ENCODE measurements at regions not wholly inside any gene's neighbourhood (a gene's known extent, or its start where the extent isn't known, plus 50 kb on each side); places are given as distances from the start of the nearest gene placed in this dataset.
"Not testable (repeated sequence)": the region's sequence is repeated elsewhere in the genome, so short reads cannot be mapped to it uniquely, and the experiment has no call there.

DNA sequence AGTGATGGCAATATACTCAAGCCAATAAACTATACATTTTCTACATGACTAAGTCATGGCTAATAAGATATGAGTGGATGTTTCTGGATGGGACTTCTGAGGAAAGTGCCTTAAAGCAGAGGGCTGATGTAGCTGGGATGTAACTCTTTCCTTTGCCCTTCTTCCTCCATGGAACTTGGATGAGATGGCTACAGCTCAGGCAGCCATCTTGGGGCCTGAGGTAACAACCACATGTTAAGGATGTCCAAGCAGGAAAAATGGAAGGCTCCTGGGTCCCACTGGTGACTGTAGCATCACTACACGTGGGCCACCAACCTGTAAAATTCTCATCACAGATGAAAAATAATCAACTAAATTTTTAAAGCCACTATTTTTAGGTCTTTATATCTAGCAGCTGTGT is 54.4 kb upstream of the GRIP1 start:
- no peak for DNase-seq (ENCODE audit: low read depth)

DNA sequence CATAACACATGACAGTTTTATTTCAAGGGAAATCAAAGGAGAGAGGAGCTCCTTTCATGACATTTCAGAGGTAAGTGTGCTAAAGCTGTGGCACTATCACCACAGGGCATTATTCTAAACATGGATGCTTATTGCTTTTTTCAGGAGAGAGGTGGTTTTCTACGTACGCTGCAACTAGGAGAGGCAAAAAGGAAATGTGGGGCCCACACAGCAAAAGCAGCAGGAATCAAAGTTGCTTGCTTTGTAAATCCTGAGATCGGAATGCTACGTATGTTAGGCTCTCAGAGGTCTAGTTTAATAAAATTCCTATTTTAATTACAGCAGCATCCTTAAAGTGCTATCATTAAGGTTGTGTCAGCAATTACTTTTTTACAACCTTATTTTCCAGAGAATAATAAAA is 55.0 kb upstream of the GRIP1 start:
- no peak for DNase-seq (ENCODE audit: low read depth)

DNA sequence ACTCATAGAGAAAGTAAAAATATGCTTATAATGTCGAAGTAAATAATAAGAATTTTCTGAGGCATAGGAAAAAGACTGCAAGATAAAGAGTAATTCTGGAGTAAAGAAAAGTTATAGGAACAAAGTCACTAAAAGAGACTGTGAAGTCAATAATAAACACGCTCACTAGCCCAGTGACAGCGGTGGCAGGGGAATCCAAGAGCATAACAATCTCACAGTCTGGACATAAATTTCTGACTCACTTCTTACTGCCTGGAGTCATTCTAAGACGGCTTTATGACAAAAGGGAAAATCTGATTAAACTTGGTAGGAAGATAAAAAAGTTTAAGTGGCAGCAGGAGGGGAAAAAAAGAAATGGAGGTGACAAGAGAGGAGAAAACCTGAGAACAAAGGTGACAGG is 56.4 kb upstream of the GRIP1 start:
- DNase-seq (ENCODE audit: low read depth): no peak

DNA sequence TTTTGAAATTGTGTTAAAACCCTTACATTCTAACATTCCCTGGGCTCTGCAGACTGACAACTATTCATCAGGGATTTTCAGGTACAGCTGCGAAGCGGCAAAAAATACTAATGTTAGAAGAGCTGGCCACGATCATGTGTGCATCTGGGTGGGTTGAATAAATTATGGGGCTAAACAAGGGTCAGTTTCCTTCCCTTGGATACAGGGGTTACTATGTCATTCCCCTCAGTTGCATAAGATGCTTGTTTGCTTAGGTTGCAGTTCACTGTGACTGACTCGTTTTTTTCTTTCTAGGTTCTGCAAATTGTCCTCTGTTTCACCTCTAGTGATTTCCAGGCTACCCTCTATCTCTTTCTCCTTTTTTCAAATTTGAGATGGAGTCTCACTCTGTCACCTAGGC is 58.1 kb upstream of the GRIP1 start:
- DNase-seq (ENCODE audit: low read depth): no peak

DNA sequence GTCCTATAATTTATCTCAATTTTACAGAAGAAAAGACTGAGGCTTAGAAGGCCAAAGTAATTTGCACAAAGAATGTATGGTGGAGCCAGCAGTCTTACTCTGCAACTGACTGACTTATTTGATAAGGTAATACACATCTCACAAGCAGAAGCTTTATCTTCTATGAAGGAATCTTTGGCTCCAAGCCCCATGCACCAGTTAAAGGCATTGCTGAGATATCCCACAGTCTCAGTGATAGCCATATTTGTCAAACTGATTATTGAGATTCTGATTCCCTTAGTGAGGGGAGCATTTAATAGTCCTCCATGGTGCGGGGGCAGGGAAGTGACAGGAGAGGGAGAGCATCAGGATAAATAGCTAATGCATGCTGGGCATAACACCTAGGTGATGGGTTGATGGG is 60.4 kb upstream of the GRIP1 start:
- no peak for DNase-seq (ENCODE audit: low read depth)

DNA sequence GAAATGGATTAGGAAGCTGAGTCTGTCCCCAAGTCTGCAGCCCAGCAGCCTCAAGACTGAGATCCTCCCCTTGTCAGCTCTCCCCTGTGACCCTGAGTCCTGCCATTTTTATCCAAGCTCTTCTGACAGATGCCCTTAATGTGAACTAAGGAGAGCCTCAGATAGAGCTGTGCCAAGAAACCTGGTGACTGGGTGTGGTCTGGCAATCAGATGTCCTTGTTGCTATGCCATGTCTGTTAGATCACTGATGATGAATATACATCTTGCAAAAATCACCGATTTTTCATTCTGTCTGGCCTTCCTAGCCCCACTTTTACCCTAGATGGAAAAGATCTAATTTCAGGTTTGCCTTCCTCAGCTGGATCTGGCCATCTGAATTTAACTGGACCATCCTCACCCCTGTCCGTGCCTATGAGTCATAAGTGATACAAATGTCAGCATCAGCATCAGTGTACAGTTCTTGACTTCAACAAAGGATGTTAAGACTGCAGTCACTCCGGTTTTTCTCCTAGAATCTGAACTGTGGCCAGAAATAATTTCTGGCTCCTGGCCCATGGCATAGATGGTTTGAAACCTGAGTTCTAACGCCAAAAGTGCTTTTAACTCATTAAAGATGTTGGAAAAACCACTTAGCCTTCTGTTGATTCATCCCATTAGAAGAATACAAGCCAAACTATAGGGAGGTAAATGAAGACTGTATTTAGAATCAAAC is 61.2 kb upstream of the GRIP1 start:
- no peak for DNase-seq (ENCODE audit: low read depth)

DNA sequence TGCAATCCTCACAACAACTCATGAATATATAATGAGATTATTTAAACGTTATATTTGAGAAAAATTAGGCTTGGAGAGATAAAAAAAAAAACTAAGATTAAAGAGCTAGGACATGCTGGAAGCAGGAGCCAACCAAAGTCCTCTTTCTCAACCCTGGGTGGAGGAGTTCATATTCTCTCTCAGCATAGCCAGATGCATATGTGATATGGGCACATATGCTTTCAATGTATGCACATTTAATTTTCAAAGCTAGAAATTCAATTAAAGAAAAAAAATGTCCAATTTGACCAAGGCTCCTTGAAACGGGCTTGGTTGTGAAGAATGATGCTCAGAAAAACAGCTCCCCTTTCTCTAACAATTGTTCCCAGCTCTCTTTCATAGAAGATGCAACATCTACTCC is 61.9 kb upstream of the GRIP1 start:
- DNase-seq (ENCODE audit: low read depth): no peak

DNA sequence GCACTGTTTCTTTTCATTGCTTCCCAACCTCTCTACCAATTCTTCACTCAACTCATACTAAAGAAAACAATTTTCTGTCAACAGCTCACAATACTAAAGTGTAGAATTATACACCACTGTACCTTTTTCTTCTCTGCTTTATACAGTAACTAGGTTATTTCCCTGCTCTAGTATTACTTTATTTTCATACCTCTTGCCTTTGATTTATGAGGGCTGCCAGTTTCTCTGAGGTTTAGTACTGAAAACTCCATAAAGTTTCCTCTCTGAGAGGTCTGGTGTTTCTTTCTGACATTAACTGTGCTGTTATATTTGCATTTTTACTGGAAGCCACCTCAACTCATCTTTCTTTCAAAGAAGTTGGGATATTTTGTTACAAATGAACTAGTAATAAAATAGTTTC is 63.0 kb upstream of the GRIP1 start:
- DNase-seq (ENCODE audit: low read depth): no peak

DNA sequence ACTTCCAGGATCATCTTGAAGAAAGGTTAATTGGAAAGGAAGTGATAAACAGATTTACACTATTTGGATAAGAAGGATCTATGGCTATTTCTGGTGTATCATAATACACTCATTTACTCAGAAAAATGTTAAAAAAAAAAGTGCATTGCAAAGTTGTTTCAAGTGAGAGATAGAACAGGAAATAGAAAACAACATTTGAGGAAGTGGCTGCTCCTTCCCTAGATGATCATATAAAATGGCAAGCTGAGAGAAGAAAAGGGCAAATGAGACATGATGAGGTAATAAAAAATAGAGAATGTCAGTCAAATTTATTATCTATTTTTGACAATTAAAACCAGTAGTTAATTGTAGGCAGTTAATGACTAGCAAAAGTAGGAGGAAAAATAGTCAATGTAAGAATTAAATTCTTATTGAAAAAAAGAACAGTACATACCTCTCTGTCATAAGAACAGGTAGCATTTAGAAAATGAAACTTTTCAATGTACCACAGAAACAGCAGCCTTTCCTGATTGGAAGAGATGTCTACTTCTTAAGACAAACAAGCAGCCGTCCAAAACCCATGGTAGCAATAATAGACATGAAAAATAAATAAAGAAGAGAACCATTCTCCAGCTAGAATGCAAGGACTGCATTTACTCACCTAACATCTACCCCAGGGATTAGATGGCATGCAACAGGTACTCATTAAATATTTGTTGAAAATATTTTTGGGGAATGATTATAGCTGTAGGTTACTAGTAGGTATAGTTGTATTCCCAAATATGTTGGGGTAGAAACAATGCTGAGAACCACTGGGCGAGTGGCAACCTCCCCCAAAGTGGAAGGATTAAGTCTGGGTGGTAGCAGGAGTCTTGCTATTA is 63.9 kb upstream of the GRIP1 start:
- DNase-seq (ENCODE audit: low read depth): no peak

DNA sequence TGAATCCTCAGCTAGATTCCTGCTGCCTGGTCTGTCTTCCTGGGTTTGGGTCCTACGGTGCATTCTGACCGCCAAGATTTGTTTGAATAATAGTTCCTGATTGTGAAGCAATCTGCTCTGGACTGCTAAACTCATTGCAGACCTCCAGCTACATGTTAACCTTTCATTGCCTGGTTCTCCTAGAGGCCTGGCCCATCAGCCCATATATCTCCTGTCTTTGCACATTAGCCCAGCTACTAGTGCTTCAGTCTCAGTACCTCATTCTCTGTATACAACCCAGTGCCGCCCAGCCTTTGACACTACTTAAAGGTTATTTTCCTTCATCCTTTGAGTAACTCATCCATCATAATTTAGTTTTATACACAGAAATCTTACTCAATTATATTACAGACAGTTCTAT is 65.6 kb upstream of the GRIP1 start:
- no peak for DNase-seq (ENCODE audit: low read depth)

DNA sequence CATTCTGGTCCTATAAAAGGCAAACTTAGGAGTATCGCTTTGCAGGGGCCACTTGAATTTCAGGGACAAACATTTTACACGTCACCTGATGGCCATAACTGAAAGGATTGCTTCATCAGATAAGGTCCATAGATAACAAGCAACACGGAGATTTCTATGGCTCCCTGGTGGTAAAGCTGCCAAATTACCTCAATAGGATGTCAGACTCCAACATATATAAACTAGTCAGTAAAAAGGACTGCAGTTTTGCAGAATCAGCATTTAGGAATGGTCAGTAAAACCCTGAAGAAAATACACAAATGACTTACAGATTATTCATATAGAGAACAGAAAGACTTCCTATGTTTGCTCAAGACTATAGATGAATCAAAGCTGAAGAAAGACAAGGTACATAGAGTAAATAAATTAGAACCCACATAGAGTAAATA is 66.1 kb upstream of the GRIP1 start:
- DNase-seq (ENCODE audit: low read depth): no peak

DNA sequence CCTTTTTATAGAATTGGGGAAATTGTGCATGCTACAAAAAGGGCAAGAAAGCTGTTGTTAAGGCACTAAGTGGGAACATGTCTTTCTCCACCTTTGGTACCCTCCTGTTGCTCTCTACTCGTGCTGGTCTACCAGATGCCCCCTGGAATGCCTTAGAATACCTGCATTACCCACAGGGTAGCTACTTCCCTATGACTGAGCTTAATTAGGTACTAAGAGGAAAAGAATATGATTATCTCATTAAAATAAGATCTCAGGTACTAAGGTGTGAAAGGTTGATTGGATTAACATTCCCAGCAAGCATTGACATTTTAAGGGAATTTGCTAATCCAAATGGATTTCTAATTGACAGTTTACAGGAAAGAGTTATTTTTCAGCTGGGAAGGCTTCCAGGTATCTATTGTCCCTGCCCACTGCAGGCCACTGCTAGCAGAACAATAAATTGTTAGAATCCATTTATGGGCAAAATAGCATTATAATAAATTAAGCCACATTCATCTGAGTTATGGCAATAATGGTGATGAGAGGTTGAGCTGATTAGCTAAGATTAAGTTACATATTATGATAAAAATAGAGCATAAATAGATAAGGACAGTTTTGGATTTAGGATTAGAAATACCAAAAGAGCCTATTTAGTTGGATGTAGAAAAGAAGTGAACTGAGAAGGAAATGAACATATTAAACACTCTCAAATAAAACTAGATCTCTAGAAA is 67.8 kb upstream of the GRIP1 start:
- no peak for DNase-seq (ENCODE audit: low read depth)

DNA sequence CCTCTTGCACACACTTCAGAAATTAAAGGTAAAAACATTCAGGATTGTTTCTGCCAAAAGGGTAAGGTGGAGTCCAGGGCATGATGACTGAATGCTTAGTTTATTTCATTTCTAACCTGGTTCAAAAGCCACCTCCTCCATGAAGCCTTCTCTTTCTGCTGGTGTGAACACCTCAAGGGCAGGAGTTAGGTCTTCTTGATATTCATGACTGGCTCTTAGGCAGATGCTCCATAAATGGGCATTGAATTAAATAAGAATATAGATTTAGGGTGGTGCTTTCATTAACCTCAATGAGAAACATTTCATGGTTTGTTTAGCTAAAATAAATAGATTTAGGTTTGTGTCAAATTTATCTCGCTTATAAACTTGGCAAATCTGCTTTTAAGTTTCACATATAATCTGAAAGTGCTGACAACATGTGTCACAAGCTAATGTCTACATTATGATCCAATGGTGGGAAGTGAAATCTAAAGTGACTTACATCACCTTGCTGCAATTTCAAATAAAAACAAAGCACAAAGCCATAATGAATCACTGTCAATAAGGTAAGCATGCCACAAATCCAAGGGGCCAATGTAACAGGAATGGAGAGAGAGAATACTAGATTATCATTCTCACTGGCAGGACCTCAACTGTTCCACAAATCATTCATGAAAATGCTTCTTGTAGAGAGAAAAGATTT is 72.7 kb upstream of the GRIP1 start:
- DNase-seq (ENCODE audit: low read depth): no peak

DNA sequence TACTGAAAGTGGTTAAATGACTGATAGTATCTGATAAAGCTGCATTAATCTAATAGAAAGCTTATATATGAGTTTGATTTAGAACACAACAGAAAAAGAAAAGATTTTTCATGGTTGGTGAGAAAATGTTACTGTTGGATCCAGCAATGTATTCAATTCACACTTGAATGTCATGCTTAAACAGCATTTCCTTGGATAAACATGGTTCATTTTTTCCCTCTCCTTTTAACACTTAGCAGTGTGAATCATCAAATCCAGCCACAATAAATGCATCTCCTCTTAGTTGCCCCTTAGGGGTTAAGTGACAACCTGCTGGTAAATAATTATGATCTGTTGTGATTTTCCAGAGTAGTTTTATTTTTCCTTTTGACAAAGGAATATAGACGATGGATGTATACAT is 74.9 kb upstream of the GRIP1 start:
- DNase-seq (ENCODE audit: low read depth): no peak

DNA sequence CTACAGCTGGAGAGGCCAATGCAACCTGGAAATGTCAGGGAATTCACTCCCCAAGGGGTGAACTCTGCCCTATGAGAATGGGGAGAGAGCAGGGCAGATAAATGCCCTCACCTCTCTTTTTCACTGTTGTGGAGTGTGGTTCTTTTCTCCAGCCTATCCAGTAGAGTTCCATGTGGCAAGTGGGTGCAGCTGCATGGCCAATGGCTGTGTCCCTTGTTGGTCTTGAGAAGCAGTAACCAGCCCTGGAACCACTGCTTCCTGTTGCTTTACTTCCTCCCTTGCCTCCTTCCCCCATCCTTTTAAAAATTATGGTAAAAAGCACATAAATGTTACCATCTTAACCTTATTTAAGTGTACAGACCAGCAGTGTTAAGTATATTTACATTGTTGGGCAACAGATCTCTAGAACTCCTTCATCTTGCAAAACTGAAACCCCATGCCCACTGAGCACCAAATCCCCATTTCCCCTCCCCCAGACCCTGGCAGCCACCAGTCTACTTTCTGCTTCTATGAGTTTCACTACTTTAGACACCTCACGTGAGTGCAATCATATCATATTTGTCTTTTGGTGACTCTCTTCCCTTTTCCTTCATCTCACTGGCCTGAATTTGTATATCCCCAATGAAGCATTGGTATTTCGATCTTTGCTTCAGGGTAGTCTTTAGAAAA is 77.0 kb upstream of the GRIP1 start:
- no peak for DNase-seq (ENCODE audit: low read depth)

DNA sequence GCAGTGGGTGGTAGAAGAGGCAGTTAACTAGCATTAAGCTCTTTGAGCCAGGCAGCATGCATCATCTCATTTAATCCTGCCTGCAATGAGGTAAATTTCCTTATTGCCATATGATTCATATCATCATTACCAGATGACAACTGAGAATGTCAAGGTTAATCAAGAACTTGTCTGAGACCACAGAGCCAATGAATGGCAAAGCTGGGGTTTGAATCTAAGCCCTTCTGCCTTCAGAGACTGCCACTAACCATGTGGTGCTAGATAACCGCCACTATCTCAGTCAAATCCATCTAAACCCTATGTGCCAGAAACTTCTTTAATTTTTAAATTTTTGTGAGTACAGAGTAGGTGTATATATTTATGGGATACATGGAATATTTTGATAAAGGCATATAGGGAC is 77.8 kb upstream of the GRIP1 start:
- DNase-seq (ENCODE audit: low read depth): no peak

DNA sequence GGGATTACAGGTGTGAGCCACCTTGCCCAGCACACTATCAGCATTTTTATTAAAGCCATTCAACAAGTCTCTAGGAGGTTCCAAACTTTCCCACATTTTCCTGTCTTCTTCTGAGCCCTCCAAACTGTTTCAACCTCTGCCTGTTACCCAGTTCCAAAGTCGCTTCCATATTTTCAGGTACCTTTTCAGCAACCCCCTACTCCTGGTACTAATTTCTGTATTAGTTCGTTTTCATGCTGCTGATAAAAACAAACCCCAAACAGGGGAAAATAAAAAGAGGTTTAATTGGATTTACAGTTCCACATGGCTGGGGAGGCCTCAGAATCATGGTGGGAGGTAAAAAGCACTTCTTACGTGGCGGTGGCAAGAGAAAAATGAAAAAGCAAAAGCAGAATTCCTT is 81.2 kb upstream of the GRIP1 start:
- DNase-seq (ENCODE audit: low read depth): not testable (repeated sequence)

DNA sequence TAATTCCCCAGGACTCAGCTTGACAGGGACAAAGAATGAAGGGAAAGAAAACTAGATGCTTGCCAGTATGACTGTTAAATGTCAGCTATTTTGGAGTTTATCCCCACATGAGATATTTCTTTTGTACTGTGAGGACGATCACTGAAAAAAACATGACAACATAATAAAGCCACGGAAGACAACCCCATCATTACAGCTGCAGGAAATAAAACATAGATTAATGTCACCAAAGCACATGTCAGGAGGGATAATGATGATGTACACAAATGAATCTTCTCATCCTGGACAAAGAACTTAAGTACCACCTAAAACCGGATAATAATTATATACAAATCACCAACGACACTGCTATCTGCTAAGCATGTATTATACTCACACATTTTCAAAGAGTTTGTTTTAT is 84.6 kb upstream of the GRIP1 start:
- no peak for DNase-seq (ENCODE audit: low read depth)

DNA sequence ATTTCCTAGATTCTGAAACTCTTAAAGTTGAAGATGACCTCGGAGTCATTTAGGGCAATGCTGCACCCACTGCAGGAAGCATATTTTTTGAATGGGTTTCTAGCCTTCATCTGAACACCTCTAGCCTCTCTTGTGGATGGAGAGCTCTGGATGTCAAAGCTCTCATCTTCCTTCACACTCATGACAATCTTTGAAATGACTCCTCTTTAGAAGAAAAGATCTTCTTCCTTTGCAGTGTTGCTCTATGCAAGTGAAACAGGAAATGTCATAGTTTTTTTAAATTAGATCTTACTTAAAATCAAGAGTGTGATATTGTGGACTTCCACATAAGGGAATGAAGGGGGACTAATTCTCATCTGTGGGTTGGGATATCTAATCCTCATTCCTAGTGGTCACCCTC is 86.3 kb upstream of the GRIP1 start:
- no peak for DNase-seq (ENCODE audit: low read depth)

DNA sequence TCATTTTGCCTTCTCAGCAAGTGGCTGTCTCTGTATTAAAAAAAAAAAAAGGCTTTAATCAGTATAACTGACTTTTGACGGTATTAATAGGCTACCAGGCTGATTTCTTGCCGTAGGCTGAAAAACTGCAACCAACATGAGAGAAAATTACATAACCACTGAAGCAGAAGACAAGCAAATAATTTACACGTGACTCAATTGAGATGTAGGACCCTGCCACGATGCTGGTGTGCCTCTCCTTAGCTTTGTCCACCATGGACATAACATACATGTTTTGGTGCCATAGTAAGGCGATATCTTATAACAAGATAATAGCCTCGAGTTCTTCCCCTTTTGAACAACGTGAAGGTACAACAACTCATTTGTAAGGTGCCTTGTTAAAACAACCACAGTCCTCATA is 88.7 kb upstream of the GRIP1 start:
- DNase-seq (ENCODE audit: low read depth): no peak

DNA sequence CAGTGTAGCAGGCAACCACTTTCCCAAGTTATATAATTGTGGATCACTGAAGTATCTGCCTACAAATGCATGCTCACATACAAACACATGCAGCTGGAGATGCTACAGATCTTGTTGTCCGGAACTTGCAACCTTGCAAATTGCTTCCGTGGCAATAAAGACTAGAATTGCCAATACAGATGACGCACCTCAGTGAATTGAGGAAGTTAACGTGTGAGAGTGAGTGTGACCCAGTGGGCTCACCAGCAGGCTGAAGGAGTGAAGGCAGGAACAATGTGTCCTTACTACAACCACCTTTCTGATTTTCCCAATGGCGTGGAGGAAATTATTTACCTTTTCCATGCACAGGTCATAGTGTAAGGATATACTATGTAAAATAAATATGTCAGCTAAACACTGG is 89.4 kb upstream of the GRIP1 start:
- DNase-seq (ENCODE audit: low read depth): no peak

DNA sequence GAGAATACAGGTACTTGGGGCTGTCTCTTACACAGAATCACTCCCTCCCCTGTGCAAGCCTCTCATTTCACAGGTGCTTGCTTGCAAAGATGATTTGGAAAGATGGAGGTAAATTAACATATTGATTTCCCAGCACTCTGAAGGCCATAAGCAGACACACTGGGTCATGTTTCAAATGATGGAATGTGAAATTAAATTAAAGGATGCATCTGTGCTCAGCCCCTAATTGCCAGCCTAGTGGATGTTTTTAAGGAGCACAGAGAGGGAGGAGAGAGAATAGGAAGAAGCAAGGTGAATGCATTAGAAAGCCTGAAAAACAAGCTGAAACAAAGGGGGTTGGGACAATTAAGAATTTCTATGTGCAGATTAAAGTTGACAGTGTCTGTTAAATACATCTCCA is 96.1 kb upstream of the GRIP1 start:
- no peak for DNase-seq (ENCODE audit: low read depth)

Data from stimulated activated CD8-positive, alpha-beta memory T cell treated with anti-CD3 and anti-CD28 coated beads, Interleukin-4, amount 100 ng/mL, for 24 hours (primary cell).